MM.1S (cell line): ENCODE measurements at regions not wholly inside any gene's neighbourhood (a gene's known extent, or its start where the extent isn't known, plus 50 kb on each side); places are given as distances from the start of the nearest gene placed in this dataset.
"Not testable (repeated sequence)": the region's sequence is repeated elsewhere in the genome, so short reads cannot be mapped to it uniquely, and the experiment has no call there.

Source experiments
- DNase-seq: peaks from one replicate; pipeline ENCODE4 v3.0.0-alpha.2; 2015
- H2AFZ ChIP-seq: fragments of 300-600 bp; sonication (generic); 2 replicates; pipeline ENCODE4 v1.6.0; 2016; ENCODE audit warnings: antibody characterized with exemption, low read length
- H3F3A ChIP-seq: fragments of 300-600 bp; sonication (generic); 2 replicates; pipeline ENCODE4 v1.6.1; 2016; ENCODE audit warnings: mild to moderate bottlenecking, antibody characterized with exemption, low read length, moderate library complexity, mixed read lengths; ENCODE audit not compliant: insufficient read depth
- H3K27ac ChIP-seq: fragments of 300-600 bp; sonication (generic); 2 replicates; pipeline ENCODE4 v1.5.1; 2016; ENCODE audit warnings: mild to moderate bottlenecking, low read length
- H3K27me3 ChIP-seq: fragments of 300-600 bp; sonication (generic); replicated peaks from 2 replicates; pipeline ENCODE4 v1.6.0; 2016; ENCODE audit warnings: low read length; ENCODE audit not compliant: insufficient read depth
- H3K36me3 ChIP-seq: fragments of 300-600 bp; sonication (generic); replicated peaks from 2 replicates; pipeline ENCODE4 v1.6.1; 2016; ENCODE audit warnings: mild to moderate bottlenecking, low read length, mixed read lengths; ENCODE audit not compliant: insufficient read depth
- H3K4me1 ChIP-seq: fragments of 300-600 bp; sonication (generic); 2 replicates; pipeline ENCODE4 v1.6.1; 2016; ENCODE audit warnings: low read length, mixed read lengths
- H3K4me2 ChIP-seq: fragments of 300-600 bp; sonication (generic); 2 replicates; pipeline ENCODE4 v1.6.0; 2016; ENCODE audit warnings: low read depth, low read length
- H3K4me3 ChIP-seq: fragments of 300-600 bp; sonication (generic); 2 replicates; pipeline ENCODE4 v1.5.1; 2016; ENCODE audit warnings: low read length, mixed read lengths
- H3K79me2 ChIP-seq: fragments of 300-600 bp; sonication (generic); 2 replicates; pipeline ENCODE4 v1.6.1; 2016; ENCODE audit warnings: mixed run types, low read length, mixed read lengths
- H3K9ac ChIP-seq: fragments of 300-600 bp; sonication (generic); 2 replicates; pipeline ENCODE4 v1.6.1; 2016; ENCODE audit warnings: low read length, mixed read lengths
- H3K9me2 ChIP-seq: fragments of 300-600 bp; sonication (generic); replicated peaks from 2 replicates; pipeline ENCODE4 v1.6.1; 2016; ENCODE audit warnings: mild to moderate bottlenecking, low read length, mixed read lengths; ENCODE audit not compliant: insufficient read depth
- H3K9me3 ChIP-seq: fragments of 300-600 bp; sonication (generic); replicated peaks from 2 replicates; pipeline ENCODE4 v1.6.1; 2016; ENCODE audit warnings: mild to moderate bottlenecking, low read length, mixed read lengths; ENCODE audit not compliant: insufficient read depth
- H4K20me1 ChIP-seq: fragments of 300-600 bp; sonication (generic); 2 replicates; pipeline ENCODE4 v1.6.1; 2016; ENCODE audit warnings: mild to moderate bottlenecking, low read length, moderate library complexity, mixed read lengths; ENCODE audit not compliant: insufficient read depth
- EZH2 ChIP-seq: fragments of 300-600 bp; sonication (generic); optimal IDR thresholded peaks from 2 replicates; pipeline ENCODE3; 2017; ENCODE audit warnings: low read depth, mild to moderate bottlenecking, antibody characterized with exemption, low read length, mixed read lengths
- EZH2phosphoT487 ChIP-seq: fragments of 300-600 bp; sonication (generic); IDR thresholded peaks from 2 replicates; pipeline ENCODE4 v1.6.1; 2018; ENCODE audit warnings: antibody characterized with exemption, low read length
- TF ChIP-seq, protein P1 (sequence below): fragments of 300-600 bp; sonication (generic); IDR thresholded peaks from 2 replicates; pipeline ENCODE4 v1.5.1; 2016; ENCODE audit warnings: antibody characterized with exemption, low read length, mixed read lengths

- no peak overlapping the region for H3K9ac ChIP-seq
- H4K20me1 ChIP-seq: no peaks in the 10 kb centered on the region
- DNase-seq: no peak
- no peak overlapping the region for H2AFZ ChIP-seq
- H3K4me1 ChIP-seq: no peaks in the 10 kb centered on the region
- no peak overlapping the region for H3K4me2 ChIP-seq
- no peak overlapping the region for H3K27ac ChIP-seq
- H3K79me2 ChIP-seq: no peaks in the 10 kb centered on the region
- H3K9me3 ChIP-seq: no peaks in the 10 kb centered on the region
- H3F3A ChIP-seq: no peaks in the 10 kb centered on the region
- no peaks in the 10 kb centered on the region for H3K27me3 ChIP-seq
- H3K36me3 ChIP-seq: no peaks in the 10 kb centered on the region
- no peak overlapping the region for H3K4me3 ChIP-seq
- no peaks in the 10 kb centered on the region for H3K9me2 ChIP-seq
- TF ChIP-seq, protein P1, sequence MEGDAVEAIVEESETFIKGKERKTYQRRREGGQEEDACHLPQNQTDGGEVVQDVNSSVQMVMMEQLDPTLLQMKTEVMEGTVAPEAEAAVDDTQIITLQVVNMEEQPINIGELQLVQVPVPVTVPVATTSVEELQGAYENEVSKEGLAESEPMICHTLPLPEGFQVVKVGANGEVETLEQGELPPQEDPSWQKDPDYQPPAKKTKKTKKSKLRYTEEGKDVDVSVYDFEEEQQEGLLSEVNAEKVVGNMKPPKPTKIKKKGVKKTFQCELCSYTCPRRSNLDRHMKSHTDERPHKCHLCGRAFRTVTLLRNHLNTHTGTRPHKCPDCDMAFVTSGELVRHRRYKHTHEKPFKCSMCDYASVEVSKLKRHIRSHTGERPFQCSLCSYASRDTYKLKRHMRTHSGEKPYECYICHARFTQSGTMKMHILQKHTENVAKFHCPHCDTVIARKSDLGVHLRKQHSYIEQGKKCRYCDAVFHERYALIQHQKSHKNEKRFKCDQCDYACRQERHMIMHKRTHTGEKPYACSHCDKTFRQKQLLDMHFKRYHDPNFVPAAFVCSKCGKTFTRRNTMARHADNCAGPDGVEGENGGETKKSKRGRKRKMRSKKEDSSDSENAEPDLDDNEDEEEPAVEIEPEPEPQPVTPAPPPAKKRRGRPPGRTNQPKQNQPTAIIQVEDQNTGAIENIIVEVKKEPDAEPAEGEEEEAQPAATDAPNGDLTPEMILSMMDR: no peak
- TF ChIP-seq EZH2phosphoT487 (no peak), EZH2 (no peak)
Observed at GRCh38 chr3:95738045-95738444, 1076.3 kb upstream of the EPHA6 start.

- H3K9ac ChIP-seq, H3K4me3 ChIP-seq, H3K36me3 ChIP-seq, H2AFZ ChIP-seq, H3K9me2 ChIP-seq, H3K9me3 ChIP-seq, H3K27me3 ChIP-seq, H3F3A ChIP-seq, H3K4me2 ChIP-seq, H3K79me2 ChIP-seq, H3K27ac ChIP-seq, H3K4me1 ChIP-seq, DNase-seq, H4K20me1 ChIP-seq: not testable (repeated sequence)
Observed at GRCh38 chr3:95744896-95745295, 1069.5 kb upstream of the EPHA6 start.

GRCh38 chr3:95750097-95750496 is 1064.3 kb upstream of the EPHA6 start:
- Histone ChIP-seq H2AFZ (no peak overlapping the region), H3K4me1 (no peaks in the 10 kb centered on the region), H3K9me2 (no peaks in the 10 kb centered on the region), H3K79me2 (no peaks in the 10 kb centered on the region), H3K9me3 (no peaks in the 10 kb centered on the region), H4K20me1 (no peaks in the 10 kb centered on the region), H3K36me3 (no peaks in the 10 kb centered on the region), H3K4me2 (no peak overlapping the region), H3K9ac (no peak overlapping the region), H3K4me3 (no peak overlapping the region), H3K27ac (no peak overlapping the region), H3F3A (no peaks in the 10 kb centered on the region), H3K27me3 (no peaks in the 10 kb centered on the region)
- TF ChIP-seq, protein P1: no peak
- no peak for TF ChIP-seq EZH2phosphoT487
- TF ChIP-seq EZH2: no peak
- no peak for DNase-seq

- Histone ChIP-seq H3K4me1 (no peaks in the 10 kb centered on the region), H3K9me2 (no peaks in the 10 kb centered on the region), H3K9ac (no peak overlapping the region), H3K27me3 (no peaks in the 10 kb centered on the region), H3K4me3 (no peak overlapping the region), H4K20me1 (no peaks in the 10 kb centered on the region), H3K36me3 (no peaks in the 10 kb centered on the region), H3K79me2 (no peaks in the 10 kb centered on the region), H3K4me2 (no peak overlapping the region), H3K9me3 (no peaks in the 10 kb centered on the region), H3K27ac (no peak overlapping the region), H3F3A (no peaks in the 10 kb centered on the region), H2AFZ (no peak overlapping the region)
- TF ChIP-seq EZH2phosphoT487 (no peak), EZH2 (no peak)
- TF ChIP-seq, protein P1: no peak
- DNase-seq: no peak
Observed at GRCh38 chr3:95751509-95751908, 1062.9 kb upstream of the EPHA6 start.
